Gastrocnemius medialis (tissue), 4 donors: ENCODE measurements at regions not wholly inside any gene's neighbourhood (a gene's known extent, or its start where the extent isn't known, plus 50 kb on each side); places are given as distances from the start of the nearest gene placed in this dataset.

Experiments
- ATAC-seq, 2 donors: fragments of 150-250 bp; one replicate each; pipeline ENCODE4 v1.9.1; 2016
- DNase-seq, 2 donors: peaks; one replicate each; pipeline ENCODE4 v3.0.0-alpha.2; 2019
- H3K27ac ChIP-seq, 4 donors: fragments of 200-600 bp; sonication (generic); 1 replicate in 1 of 4; 2 replicates in 3 of 4; pipeline ENCODE4 v1.5.1; 2016 to 2018; ENCODE audit warnings: mild to moderate bottlenecking in 2 of 4, moderate library complexity in 1 of 4
- H3K27me3 ChIP-seq, 3 donors: fragments of 200-600 bp; sonication (generic) in 2 of 3; 1 replicate in 1 of 3; 2 replicates in 2 of 3; pipeline versions ENCODE4 v1.5.1 to v1.6.0; 2016 to 2019; ENCODE audit warnings: mild to moderate bottlenecking in 1 of 3, moderate library complexity in 1 of 3
- H3K36me3 ChIP-seq, 2 donors: fragments of 200-600 bp; sonication (generic) in 1 of 2; one replicate each; pipeline ENCODE4 v1.5.1; 2017 to 2018
- H3K4me1 ChIP-seq, 2 donors: fragments of 200-600 bp; sonication (generic) in 1 of 2; one replicate each; pipeline ENCODE4 v1.5.1; 2016 to 2017; ENCODE audit warnings: mild to moderate bottlenecking in 2 of 2
- H3K4me3 ChIP-seq, 4 donors: fragments of 200-600 bp; sonication (generic) in 3 of 4; 1 replicate in 1 of 4; 2 replicates in 3 of 4; pipeline ENCODE4 v1.5.1; 2016 to 2019; ENCODE audit warnings: mild to moderate bottlenecking in 2 of 4
- H3K9me3 ChIP-seq, 3 donors: fragments of 200-600 bp; sonication (generic) in 2 of 3; 1 replicate in 1 of 3; 2 replicates in 2 of 3; pipeline ENCODE4 v1.5.1; 2016 to 2019
- CTCF ChIP-seq, 5 experiments: fragments of 450-650 bp in 3 of 5; fragments of 200-600 bp in 2 of 5; sonication (generic) in 2 of 5; IDR thresholded peaks in 4 of 5; conservative IDR thresholded peaks in 1 of 5; 1 replicate in 4 of 5; 2 replicates in 1 of 5; pipeline ENCODE4 v1.5.1; 2016 to 2019; ENCODE audit warnings: antibody characterized with exemption in 5 of 5, mild to moderate bottlenecking in 3 of 5, moderate library complexity in 3 of 5
- POLR2A ChIP-seq, 2 donors: fragments of 450-650 bp; IDR thresholded peaks; one replicate each; pipeline ENCODE4 v1.6.1; 2017; ENCODE audit warnings: antibody characterized with exemption in 2 of 2, mild to moderate bottlenecking in 2 of 2, moderate library complexity in 2 of 2
- in situ Hi-C, 4 donors: fragments of 200-750 bp; cut with MboI; loops; one replicate each; pipeline versions ENCODE4 v1.15.0 to v1.8.0; 2017; ENCODE audit warnings: low sequenced_read_pairs in 4 of 4
- intact Hi-C: fragments of 100-400 bp; cut with DNase I; formaldehyde crosslinking; loops from one replicate; pipeline ENCODE4 v1.15.1; 2023; ENCODE audit warnings: low total_unique reads

GRCh38 chr18:27558388-27559155, 373.5 kb upstream of the CHST9 start:
- no peak for DNase-seq
- intact Hi-C loops (no loop called here), in situ Hi-C loops (no loop called here)
- Histone ChIP-seq H3K27me3 (no peaks in the 10 kb centered on the region), H3K36me3 (no peaks in the 10 kb centered on the region), H3K4me1 (peaks cover 25 to 41% of the 10 kb centered on the region in 2 donors), H3K9me3 (no peaks in the 10 kb centered on the region), H3K27ac (peak overlapping the region; percentile 55 to 74 (median 68)), H3K4me3 (peak overlapping the region in 3 of 4 donors; percentile 4 to 22 (median 13))
- peak; percentile 81 to 86 for ATAC-seq
- TF ChIP-seq CTCF (IDR thresholded peaks at IDR 0.05 in 4 of 5, conservative IDR thresholded peaks at IDR 0.05 in 1 of 5) (no peak), POLR2A (IDR thresholded peaks at IDR 0.05) (no peak)

- Histone ChIP-seq H3K4me1 (peaks cover 17 to 29% of the 10 kb centered on the region in 2 donors), H3K4me3 (no peak overlapping the region), H3K27me3 (no peaks in the 10 kb centered on the region), H3K9me3 (no peaks in the 10 kb centered on the region), H3K36me3 (no peaks in the 10 kb centered on the region), H3K27ac (no peak overlapping the region)
- no peak for ATAC-seq
- intact Hi-C loops = no loop called here
- in situ Hi-C loops = no loop called here
- TF ChIP-seq POLR2A (IDR thresholded peaks at IDR 0.05) = no peak
- TF ChIP-seq CTCF (IDR thresholded peaks at IDR 0.05 in 4 of 5, conservative IDR thresholded peaks at IDR 0.05 in 1 of 5) = no peak
- DNase-seq = no peak
These were observed 371.6 kb upstream of the CHST9 start for GRCh38 chr18:27556741-27557140.

- Histone ChIP-seq H3K9me3 (no peaks in the 10 kb centered on the region), H3K27ac (no peak overlapping the region), H3K36me3 (no peaks in the 10 kb centered on the region), H3K4me1 (no peaks in the 10 kb centered on the region), H3K4me3 (no peak overlapping the region), H3K27me3 (no peaks in the 10 kb centered on the region)
- intact Hi-C loops (no loop called here), in situ Hi-C loops (no loop called here)
- no peak for ATAC-seq
- DNase-seq = no peak
- TF ChIP-seq POLR2A (IDR thresholded peaks at IDR 0.05) (no peak), CTCF (IDR thresholded peaks at IDR 0.05 in 4 of 5, conservative IDR thresholded peaks at IDR 0.05 in 1 of 5) (no peak)
These were observed 364.4 kb upstream of the CHST9 start for GRCh38 chr18:27549335-27550039.

- no peak overlapping the region for H3K4me3 ChIP-seq
- H3K27ac ChIP-seq = no peak overlapping the region
- no peaks in the 10 kb centered on the region for H3K36me3 ChIP-seq
- no peaks in the 10 kb centered on the region for H3K27me3 ChIP-seq
- no peaks in the 10 kb centered on the region for H3K4me1 ChIP-seq
- ATAC-seq = no peak
- intact Hi-C loops (no loop called here), in situ Hi-C loops (no loop called here)
- DNase-seq = no peak
- no peaks in the 10 kb centered on the region for H3K9me3 ChIP-seq
- no peak for TF ChIP-seq POLR2A (IDR thresholded peaks at IDR 0.05)
- TF ChIP-seq CTCF (IDR thresholded peaks at IDR 0.05 in 4 of 5, conservative IDR thresholded peaks at IDR 0.05 in 1 of 5) = no peak
These were observed 361.9 kb upstream of the CHST9 start for GRCh38 chr18:27546991-27547390.
